ENCODE measurements at regions not wholly inside any gene's neighbourhood (a gene's known extent, or its start where the extent isn't known, plus 50 kb on each side); places are given as distances from the start of the nearest gene placed in this dataset.

DNA sequence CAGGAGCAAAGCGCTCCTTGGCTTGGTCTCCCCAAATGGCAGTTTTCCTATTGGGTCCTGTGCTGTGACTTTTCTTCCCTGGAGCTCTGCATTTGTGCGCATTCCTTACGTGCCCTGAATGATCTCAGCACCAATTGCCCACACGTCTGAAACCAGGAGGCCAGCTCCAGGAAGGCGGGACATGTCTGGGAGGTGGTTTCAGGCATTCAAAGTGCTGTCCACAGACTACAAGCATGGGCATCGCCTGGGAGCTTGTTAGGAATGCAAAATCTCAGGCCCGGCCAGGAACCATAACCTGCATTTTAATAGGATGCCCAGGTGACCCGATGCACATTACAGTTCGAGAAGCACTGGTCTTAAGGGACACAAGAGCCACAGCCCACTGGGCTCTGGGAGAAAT is 239.6 kb downstream of the ANKRD60 start:
- TF ChIP-seq FOXP2 (optimal IDR thresholded peaks at IDR 0.05; ENCODE audit: borderline replicate concordance, extremely low read depth, extremely low read length, insufficient read depth) = no peak
- TF ChIP-seq POLR2AphosphoS5 (IDR thresholded peaks at IDR 0.05; ENCODE audit: low read depth, low read length) = no peak
